ENCODE measurements at regions not wholly inside any gene's neighbourhood (a gene's known extent, or its start where the extent isn't known, plus 50 kb on each side); places are given as distances from the start of the nearest gene placed in this dataset.

GRCh38 chr6:6968357-6968730 is 139.4 kb upstream of the RREB1 start:
- Histone ChIP-seq H3K27me3 (ENCODE audit: insufficient read depth) (no peaks in the 10 kb centered on the region), H3K4me2 (no peak overlapping the region), H3K27ac (ENCODE audit: low read depth) (no peak overlapping the region), H3K36me3 (ENCODE audit: insufficient read depth) (no peaks in the 10 kb centered on the region), H3F3A (replicated peaks; ENCODE audit: low read depth) (no peaks in the 10 kb centered on the region), H3K4me3 (no peak overlapping the region), H2AFZ (no peak overlapping the region), H4K20me1 (replicated peaks; ENCODE audit: insufficient read depth) (no peaks in the 10 kb centered on the region), H3K4me1 (ENCODE audit: insufficient read depth) (no peaks in the 10 kb centered on the region), H3K79me2 (replicated peaks; ENCODE audit: insufficient read depth) (no peaks in the 10 kb centered on the region), H3K9me2 (ENCODE audit: insufficient read depth) (no peaks in the 10 kb centered on the region)
- no peak overlapping the region for H3K27ac Mint-ChIP-seq
- no peak for ATAC-seq
- TF ChIP-seq EZH2phosphoT487 (IDR thresholded peaks at IDR 0.05; ENCODE audit: unreplicated experiment) = no peak
- DNase-seq (ENCODE audit: low spot score) = no peak
- no peaks in the 10 kb centered on the region for H3K36me3 Mint-ChIP-seq (ENCODE audit: low read depth)
- peaks cover 2% of the 10 kb centered on the region for H3K27me3 Mint-ChIP-seq (ENCODE audit: insufficient read depth, low read depth, poor library complexity)
- H3K9me3 Mint-ChIP-seq = no peaks in the 10 kb centered on the region
- H3K4me1 Mint-ChIP-seq = no peaks in the 10 kb centered on the region; the same call in 2 of the 3 replicates
- no peak overlapping the region for H3K4me3 Mint-ChIP-seq

DNA sequence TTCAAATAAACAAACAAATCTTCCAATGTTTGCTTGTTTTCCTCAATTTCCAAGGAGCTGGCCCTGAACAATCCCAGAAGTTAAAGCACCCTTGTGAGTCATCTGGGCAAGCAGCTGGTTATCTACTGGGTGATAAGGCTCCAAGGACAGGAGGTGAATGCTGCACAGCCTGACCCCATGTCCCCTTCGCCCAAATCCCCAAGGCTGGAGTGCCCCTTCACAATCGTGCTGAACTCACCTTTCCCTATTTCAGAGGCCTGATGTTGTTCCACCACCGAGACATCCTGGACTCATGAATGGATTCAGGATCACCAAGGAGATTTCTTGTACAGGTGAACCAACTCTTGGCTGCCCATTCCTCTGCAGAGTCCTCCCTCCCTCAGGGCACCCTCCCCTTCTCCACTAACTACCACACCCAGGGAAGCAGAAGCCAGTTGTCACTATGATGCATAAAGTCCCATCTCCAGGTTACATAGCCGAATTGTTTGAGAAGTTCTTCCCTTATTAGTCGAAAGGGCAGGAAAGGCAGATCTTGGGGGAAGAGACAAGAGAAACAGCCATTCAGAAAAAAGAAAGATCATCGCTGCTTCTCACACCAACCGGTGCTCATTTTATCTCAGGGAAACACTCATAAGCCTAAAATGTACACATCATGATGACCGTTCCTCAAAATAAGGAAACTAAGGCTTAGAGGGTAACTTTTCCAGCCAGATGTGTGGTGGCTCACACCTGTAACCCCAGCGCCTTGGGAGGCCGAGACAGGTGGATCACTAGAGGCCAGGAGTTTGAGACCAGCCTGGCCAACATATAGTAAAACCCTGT is 138.8 kb upstream of the RREB1 start:
- H3K27ac ChIP-seq (ENCODE audit: low read depth) = no peak overlapping the region
- Mint-ChIP-seq H3K36me3 (ENCODE audit: low read depth) (no peaks in the 10 kb centered on the region), H3K9me3 (no peaks in the 10 kb centered on the region), H3K27me3 (ENCODE audit: insufficient read depth, low read depth, poor library complexity) (no peaks in the 10 kb centered on the region), H3K27ac (no peak overlapping the region), H3K4me3 (no peak overlapping the region), H3K4me1 (no peaks in the 10 kb centered on the region; the same call in 2 of the 3 replicates)
- no peak overlapping the region for H3K4me3 ChIP-seq
- no peak for DNase-seq (ENCODE audit: low spot score)
- no peak overlapping the region for H3K4me2 ChIP-seq
- H3K79me2 ChIP-seq (replicated peaks; ENCODE audit: insufficient read depth) = no peaks in the 10 kb centered on the region
- no peaks in the 10 kb centered on the region for H3F3A ChIP-seq (replicated peaks; ENCODE audit: low read depth)
- no peaks in the 10 kb centered on the region for H3K27me3 ChIP-seq (ENCODE audit: insufficient read depth)
- no peak for ATAC-seq
- no peaks in the 10 kb centered on the region for H3K36me3 ChIP-seq (ENCODE audit: insufficient read depth)
- H3K9me2 ChIP-seq (ENCODE audit: insufficient read depth) = no peaks in the 10 kb centered on the region
- no peak overlapping the region for H2AFZ ChIP-seq
- H3K4me1 ChIP-seq (ENCODE audit: insufficient read depth) = no peaks in the 10 kb centered on the region
- no peaks in the 10 kb centered on the region for H4K20me1 ChIP-seq (replicated peaks; ENCODE audit: insufficient read depth)
- no peak for TF ChIP-seq ZNF331 (CRISPR knock-in tag; IDR thresholded peaks at IDR 0.05; ENCODE audit: low read depth)
- no peak for TF ChIP-seq ZNF462 (CRISPR knock-in tag; IDR thresholded peaks at IDR 0.05)
- TF ChIP-seq NANOG (IDR thresholded peaks at IDR 0.05; ENCODE audit: borderline replicate concordance) = no peak
- TF ChIP-seq ETS1 (IDR thresholded peaks at IDR 0.05) = no peak
- no peak for TF ChIP-seq POLR2AphosphoS5 (IDR thresholded peaks at IDR 0.05; ENCODE audit: low read depth)
- no peak for TF ChIP-seq CTCF (conservative IDR thresholded peaks at IDR 0.05; ENCODE audit: low read depth in 2 of 2)
- no peak for TF ChIP-seq STAT1 (IDR thresholded peaks at IDR 0.05; ENCODE audit: unreplicated experiment)
- TF ChIP-seq JUNB (IDR thresholded peaks at IDR 0.05; ENCODE audit: unreplicated experiment) = no peak
